ENCODE measurements at regions not wholly inside any gene's neighbourhood (a gene's known extent, or its start where the extent isn't known, plus 50 kb on each side); places are given as distances from the start of the nearest gene placed in this dataset.
"Not testable (repeated sequence)": the region's sequence is repeated elsewhere in the genome, so short reads cannot be mapped to it uniquely, and the experiment has no call there.

GRCh38 chr7:114108510-114108909, 189.7 kb upstream of the PPP1R3A start:
- no peak for DNase-seq

- no peak for DNase-seq
Observed at GRCh38 chr7:114107522-114107921, 188.7 kb upstream of the PPP1R3A start.

- DNase-seq = no peak
Observed at GRCh38 chr7:114104035-114104434, 185.2 kb upstream of the PPP1R3A start.

- no peak for DNase-seq
Observed at GRCh38 chr7:114102996-114103395, 184.2 kb upstream of the PPP1R3A start.

GRCh38 chr7:114102131-114102530, 183.3 kb upstream of the PPP1R3A start:
- DNase-seq = no peak

GRCh38 chr7:114100810-114101209, 182.0 kb upstream of the PPP1R3A start:
- no peak for DNase-seq

- no peak for DNase-seq
Observed at GRCh38 chr7:114099337-114099736, 180.5 kb upstream of the PPP1R3A start.

- DNase-seq = no peak
Observed at GRCh38 chr7:114095885-114096284, 177.1 kb upstream of the PPP1R3A start.

GRCh38 chr7:114088470-114088940, 169.7 kb upstream of the PPP1R3A start:
- no peak for DNase-seq

GRCh38 chr7:114087653-114088469, 169.1 kb upstream of the PPP1R3A start:
- no peak for DNase-seq

- DNase-seq = peak; percentile 51
Observed at GRCh38 chr7:114086914-114087652, 168.3 kb upstream of the PPP1R3A start.

- DNase-seq = peak; percentile 42
Observed at GRCh38 chr7:114086537-114086913, 167.7 kb upstream of the PPP1R3A start.

GRCh38 chr7:114085592-114086501, 167.0 kb upstream of the PPP1R3A start:
- DNase-seq = peak; percentile 85

GRCh38 chr7:114085313-114085591, 166.4 kb upstream of the PPP1R3A start:
- DNase-seq = no peak

- DNase-seq = peak; percentile 55
Observed at GRCh38 chr7:114084472-114085312, 165.9 kb upstream of the PPP1R3A start.

- DNase-seq = no peak
Observed at GRCh38 chr7:114084002-114084471, 165.2 kb upstream of the PPP1R3A start.

GRCh38 chr7:114083166-114084001, 164.6 kb upstream of the PPP1R3A start:
- DNase-seq = no peak

GRCh38 chr7:114082642-114083165, 163.9 kb upstream of the PPP1R3A start:
- no peak for DNase-seq

- DNase-seq = peak; percentile 65
Observed at GRCh38 chr7:114081606-114082425, 163.0 kb upstream of the PPP1R3A start.

- DNase-seq = not testable (repeated sequence)
Observed at GRCh38 chr7:114077158-114077524, 158.3 kb upstream of the PPP1R3A start.
